ENCODE measurements at regions not wholly inside any gene's neighbourhood (a gene's known extent, or its start where the extent isn't known, plus 50 kb on each side); places are given as distances from the start of the nearest gene placed in this dataset.
A peak's percentile ranks its signal among the peaks of the same experiment; 100 is the strongest.

DNA sequence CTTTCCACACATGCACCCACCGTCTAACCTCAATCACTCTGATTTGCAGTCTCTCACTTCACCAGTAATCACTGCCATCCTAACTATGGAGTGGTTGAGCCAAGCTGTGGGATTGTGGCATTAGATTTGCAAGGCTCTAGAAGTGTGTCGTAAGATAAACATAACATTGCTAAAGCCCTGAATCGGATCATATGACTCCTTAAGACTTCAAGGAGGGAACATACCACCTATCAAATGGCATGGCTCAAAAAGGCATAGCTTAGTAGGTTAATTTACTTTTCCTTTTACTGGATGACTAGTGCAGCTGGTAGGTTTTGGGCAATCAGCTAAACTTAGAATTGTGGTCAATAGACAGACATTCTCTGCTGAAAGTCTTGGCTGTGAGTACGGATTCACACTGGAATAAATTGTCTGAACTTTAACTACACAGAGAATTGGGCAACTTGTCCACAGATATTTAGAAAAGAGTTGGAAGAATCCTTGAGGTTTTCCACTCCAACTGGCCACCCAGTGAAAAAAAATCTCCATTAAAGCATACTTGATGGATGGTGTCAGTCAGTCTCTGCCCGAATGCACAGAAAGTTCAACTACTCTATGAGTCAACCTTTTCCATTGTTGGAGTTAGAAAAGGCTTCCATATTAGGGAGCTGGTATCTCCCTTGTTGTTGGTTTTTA lies 476.7 kb upstream of the CBLB start:
- WGBS, 2 donors, result 43 to 64% methylated on average over 5 of the region's 5 CpGs
- Histone ChIP-seq H3K9me3 (no peaks in the 10 kb centered on the region), H3K36me3 (no peaks in the 10 kb centered on the region), H3K4me3 (no peak overlapping the region), H3K27ac (peak overlapping the region in 3 of 4 donors; percentile 10 to 57 (median 21)), H3K27me3 (no peaks in the 10 kb centered on the region), H3K4me1 (peaks cover 0 to 5% (median 1%) of the 10 kb centered on the region in 4 donors)
- TF ChIP-seq POLR2AphosphoS5 (IDR thresholded peaks at IDR 0.05) (no peak), EP300 (IDR thresholded peaks at IDR 0.05) (peak in 1 of 4 donors; percentile 71), POLR2A (IDR thresholded peaks at IDR 0.05) (no peak)
- TF ChIP-seq, protein P1, sequence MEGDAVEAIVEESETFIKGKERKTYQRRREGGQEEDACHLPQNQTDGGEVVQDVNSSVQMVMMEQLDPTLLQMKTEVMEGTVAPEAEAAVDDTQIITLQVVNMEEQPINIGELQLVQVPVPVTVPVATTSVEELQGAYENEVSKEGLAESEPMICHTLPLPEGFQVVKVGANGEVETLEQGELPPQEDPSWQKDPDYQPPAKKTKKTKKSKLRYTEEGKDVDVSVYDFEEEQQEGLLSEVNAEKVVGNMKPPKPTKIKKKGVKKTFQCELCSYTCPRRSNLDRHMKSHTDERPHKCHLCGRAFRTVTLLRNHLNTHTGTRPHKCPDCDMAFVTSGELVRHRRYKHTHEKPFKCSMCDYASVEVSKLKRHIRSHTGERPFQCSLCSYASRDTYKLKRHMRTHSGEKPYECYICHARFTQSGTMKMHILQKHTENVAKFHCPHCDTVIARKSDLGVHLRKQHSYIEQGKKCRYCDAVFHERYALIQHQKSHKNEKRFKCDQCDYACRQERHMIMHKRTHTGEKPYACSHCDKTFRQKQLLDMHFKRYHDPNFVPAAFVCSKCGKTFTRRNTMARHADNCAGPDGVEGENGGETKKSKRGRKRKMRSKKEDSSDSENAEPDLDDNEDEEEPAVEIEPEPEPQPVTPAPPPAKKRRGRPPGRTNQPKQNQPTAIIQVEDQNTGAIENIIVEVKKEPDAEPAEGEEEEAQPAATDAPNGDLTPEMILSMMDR (IDR thresholded peaks at IDR 0.05), result no peak
- ATAC-seq (ENCODE audit: low FRiP score in 2 of 2) (peak; percentile 67 to 85), DNase-seq (peak in 1 of 2 donors; percentile 44)

DNA sequence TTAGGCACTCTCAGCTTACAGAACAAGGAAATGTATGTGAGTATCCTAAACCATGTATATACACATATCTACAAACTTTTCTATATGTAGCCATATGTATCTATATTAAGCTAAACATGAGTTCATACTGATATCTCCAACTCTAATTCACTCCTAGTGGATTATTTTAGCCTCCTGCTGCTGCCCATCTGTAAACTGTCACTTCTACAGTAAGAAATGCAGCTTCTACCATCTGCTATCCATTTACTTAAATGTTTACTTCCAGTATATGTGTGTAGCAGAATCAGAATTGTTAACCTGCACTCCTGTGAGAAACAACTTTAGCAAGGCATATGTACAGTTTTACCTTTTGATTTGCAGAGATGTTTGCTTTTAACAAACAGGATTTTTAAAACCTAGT lies 478.5 kb upstream of the CBLB start:
- TF ChIP-seq, protein P1 (IDR thresholded peaks at IDR 0.05), result no peak
- no peak for TF ChIP-seq EP300 (IDR thresholded peaks at IDR 0.05)
- TF ChIP-seq POLR2AphosphoS5 (IDR thresholded peaks at IDR 0.05), result no peak
- TF ChIP-seq POLR2A (IDR thresholded peaks at IDR 0.05), result no peak
- Histone ChIP-seq H3K27ac (no peak overlapping the region), H3K9me3 (no peaks in the 10 kb centered on the region), H3K36me3 (no peaks in the 10 kb centered on the region), H3K27me3 (no peaks in the 10 kb centered on the region), H3K4me1 (peaks cover 0 to 5% (median 1%) of the 10 kb centered on the region in 4 donors), H3K4me3 (no peak overlapping the region)
- DNase-seq (no peak), ATAC-seq (ENCODE audit: low FRiP score in 2 of 2) (no peak)

DNA sequence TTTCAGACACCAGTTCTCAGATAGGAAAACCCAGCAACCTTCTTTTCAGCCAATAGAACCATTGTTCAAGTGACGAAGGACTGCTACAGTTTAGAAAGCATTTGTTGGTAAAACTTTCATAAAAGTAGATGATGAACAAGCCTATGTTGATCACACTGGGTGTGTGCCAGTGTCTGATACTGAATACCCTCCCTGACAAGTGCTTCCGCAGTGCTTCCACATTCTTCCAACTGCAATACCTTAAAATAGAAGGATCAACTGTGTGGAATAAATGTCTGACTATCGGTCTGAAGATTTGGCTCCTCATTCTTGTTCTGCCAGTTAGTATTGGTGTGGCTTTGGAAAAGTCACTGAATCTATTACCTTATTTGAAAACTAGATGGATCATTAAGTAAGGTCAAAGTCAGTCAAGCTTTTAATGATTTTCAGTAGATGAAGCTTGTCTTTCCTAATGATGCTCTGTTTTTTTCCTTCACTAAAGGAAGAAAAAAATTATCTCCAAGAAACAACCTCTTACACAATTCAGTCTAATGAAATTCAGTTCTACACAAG lies 479.4 kb upstream of the CBLB start:
- Histone ChIP-seq H3K36me3 (no peaks in the 10 kb centered on the region), H3K4me3 (no peak overlapping the region), H3K9me3 (no peaks in the 10 kb centered on the region), H3K27me3 (no peaks in the 10 kb centered on the region), H3K4me1 (peaks cover 0 to 5% (median 1%) of the 10 kb centered on the region in 4 donors), H3K27ac (no peak overlapping the region)
- 87 to 91% methylated on average over 3 of the region's 3 CpGs for WGBS, 2 donors
- ATAC-seq (ENCODE audit: low FRiP score in 2 of 2), result no peak
- no peak for DNase-seq
- TF ChIP-seq, protein P1 (IDR thresholded peaks at IDR 0.05), result no peak
- TF ChIP-seq POLR2AphosphoS5 (IDR thresholded peaks at IDR 0.05), result no peak
- no peak for TF ChIP-seq EP300 (IDR thresholded peaks at IDR 0.05)
- TF ChIP-seq POLR2A (IDR thresholded peaks at IDR 0.05), result no peak

DNA sequence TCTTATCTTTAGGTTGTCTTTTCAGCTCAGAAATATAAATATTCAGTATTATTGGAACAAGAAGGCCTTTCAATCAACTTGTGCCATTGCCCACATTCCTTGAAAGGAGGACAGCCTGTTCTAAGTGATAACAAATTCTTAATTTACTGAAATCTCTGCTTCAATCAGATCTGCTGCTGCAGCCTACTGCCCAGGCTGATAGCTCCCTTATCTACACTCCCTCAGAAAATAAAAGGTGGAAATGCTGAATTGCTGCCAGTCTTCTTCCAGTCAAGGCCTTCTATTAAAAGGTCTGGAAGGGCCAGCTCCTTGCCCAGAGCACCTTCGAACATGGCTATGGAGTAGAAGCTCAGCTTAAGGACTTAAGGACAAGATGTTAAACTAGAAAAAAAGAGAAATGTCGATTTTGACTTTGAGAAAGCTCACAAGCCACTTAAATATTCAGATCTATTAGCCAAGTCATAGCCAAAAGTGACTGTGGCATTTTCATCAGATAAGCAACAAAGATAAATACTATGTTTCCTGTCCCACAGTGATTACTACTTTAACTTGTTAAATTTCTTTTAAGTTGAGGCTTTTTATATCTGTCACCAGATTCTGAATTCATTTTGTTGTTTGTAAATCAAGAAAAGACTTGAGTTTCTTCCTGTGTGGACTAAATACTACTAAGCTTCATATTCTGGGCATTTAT lies 480.5 kb upstream of the CBLB start:
- no peaks in the 10 kb centered on the region for H3K27me3 ChIP-seq
- ATAC-seq (ENCODE audit: low FRiP score in 2 of 2), result no peak
- DNase-seq, result no peak
- H3K36me3 ChIP-seq, result no peaks in the 10 kb centered on the region
- 28 to 36% methylated on average over 2 of the region's 2 CpGs for WGBS, 2 donors
- no peak overlapping the region for H3K4me3 ChIP-seq
- peaks cover 0 to 5% (median 1%) of the 10 kb centered on the region in 4 donors for H3K4me1 ChIP-seq
- H3K27ac ChIP-seq, result peak overlapping the region in 1 of 4 donors; percentile 6
- no peaks in the 10 kb centered on the region for H3K9me3 ChIP-seq
- TF ChIP-seq, protein P1 (IDR thresholded peaks at IDR 0.05), result no peak
- TF ChIP-seq POLR2AphosphoS5 (IDR thresholded peaks at IDR 0.05) (no peak), POLR2A (IDR thresholded peaks at IDR 0.05) (no peak), EP300 (IDR thresholded peaks at IDR 0.05) (no peak)

Data from upper lobe of left lung (tissue), 6 donors.